GM23338 (cell line): ENCODE measurements at regions not wholly inside any gene's neighbourhood (a gene's known extent, or its start where the extent isn't known, plus 50 kb on each side); places are given as distances from the start of the nearest gene placed in this dataset.

Experiments used
- ATAC-seq: fragments of 200-7000 bp; cut with Tn5 transposase; 3 replicates; pipeline ENCODE4 v1.9.1; 2020
- DNase-seq: peaks from one replicate; pipeline ENCODE4 v3.0.0-alpha.2; 2015; ENCODE audit warnings: low spot score
- H2AFZ ChIP-seq: fragments of 200-600 bp; sonication (generic); 2 replicates; pipeline ENCODE4 v1.8.0; 2016; ENCODE audit warnings: antibody characterized with exemption, mild to moderate bottlenecking, moderate library complexity
- H3F3A ChIP-seq: fragments of 200-600 bp; sonication (generic); replicated peaks from 2 replicates; pipeline ENCODE4 v1.8.0; 2017; ENCODE audit warnings: antibody characterized with exemption, mixed run types, low read depth
- H3K27ac ChIP-seq: fragments of 200-600 bp; sonication (generic); 2 replicates; pipeline ENCODE4 v1.6.1; 2016; ENCODE audit warnings: low read depth
- H3K27me3 ChIP-seq: fragments of 200-600 bp; sonication (generic); 2 replicates; pipeline ENCODE4 v1.8.0; 2016; ENCODE audit warnings: mild to moderate bottlenecking, mixed run types, moderate library complexity; ENCODE audit not compliant: insufficient read depth
- H3K36me3 ChIP-seq: fragments of 200-600 bp; sonication (generic); 2 replicates; pipeline ENCODE4 v1.8.0; 2016; ENCODE audit warnings: mild to moderate bottlenecking; ENCODE audit not compliant: insufficient read depth
- H3K4me1 ChIP-seq: fragments of 200-600 bp; sonication (generic); 2 replicates; pipeline ENCODE4 v1.8.0; 2016; ENCODE audit warnings: mild to moderate bottlenecking, moderate library complexity; ENCODE audit not compliant: insufficient read depth
- H3K4me2 ChIP-seq: fragments of 200-600 bp; sonication (generic); 2 replicates; pipeline ENCODE4 v1.7.1; 2017; ENCODE audit warnings: mixed run types
- H3K4me3 ChIP-seq: fragments of 200-600 bp; sonication (generic); 2 replicates; pipeline ENCODE4 v1.6.1; 2016; ENCODE audit warnings: mixed run types
- H3K79me2 ChIP-seq: fragments of 200-600 bp; sonication (generic); replicated peaks from 2 replicates; pipeline ENCODE4 v1.8.0; 2017; ENCODE audit warnings: mild to moderate bottlenecking; ENCODE audit not compliant: insufficient read depth
- H3K9me2 ChIP-seq: fragments of 200-600 bp; sonication (generic); 2 replicates; pipeline ENCODE4 v1.8.0; 2017; ENCODE audit not compliant: insufficient read depth
- H4K20me1 ChIP-seq: fragments of 200-600 bp; sonication (generic); replicated peaks from 2 replicates; pipeline ENCODE4 v1.8.0; 2017; ENCODE audit warnings: mild to moderate bottlenecking; ENCODE audit not compliant: insufficient read depth
- H3K27ac Mint-ChIP-seq: 2 replicates; pipeline ENCODE4 v1.8.0; 2020; ENCODE audit warnings: inconsistent platforms, mild to moderate bottlenecking, moderate library complexity, mixed read lengths
- H3K27me3 Mint-ChIP-seq: 3 replicates; pipeline ENCODE4 v1.8.0; 2022; ENCODE audit warnings: low read depth, mild to moderate bottlenecking, moderate library complexity, mixed read lengths, inconsistent platforms; ENCODE audit not compliant: insufficient read depth, poor library complexity
- H3K36me3 Mint-ChIP-seq: 3 replicates; pipeline ENCODE4 v1.8.0; 2021; ENCODE audit warnings: low read depth, mild to moderate bottlenecking, inconsistent platforms, moderate library complexity, mixed read lengths
- H3K4me1 Mint-ChIP-seq: 3 replicates; pipeline ENCODE4 v1.8.0; 2020; ENCODE audit warnings: mild to moderate bottlenecking, inconsistent platforms, mixed read lengths
- H3K4me3 Mint-ChIP-seq: 3 replicates; pipeline ENCODE4 v1.8.0; 2021; ENCODE audit warnings: moderate library complexity, mild to moderate bottlenecking, inconsistent platforms, mixed read lengths
- H3K9me3 Mint-ChIP-seq: 3 replicates; pipeline ENCODE4 v1.8.0; 2020; ENCODE audit warnings: moderate library complexity, mild to moderate bottlenecking, inconsistent platforms, mixed read lengths
- CREB1 ChIP-seq: fragments of 250-450 bp; sonication (Bioruptor Pico); IDR thresholded peaks from 2 replicates; pipeline ENCODE4 v1.5.0; 2020; ENCODE audit warnings: low read depth, mild to moderate bottlenecking, moderate library complexity
- CTCF ChIP-seq, 2 experiments: fragments of 200-600 bp in 1 of 2; sonication (generic) in 1 of 2; conservative IDR thresholded peaks; 2 replicates each; pipeline versions ENCODE4 v1.5.1 to v1.6.1; 2016 to 2017; ENCODE audit warnings: antibody characterized with exemption in 2 of 2, low read depth in 2 of 2, mild to moderate bottlenecking in 2 of 2, moderate library complexity in 1 of 2
- ETS1 ChIP-seq: IDR thresholded peaks from 2 replicates; pipeline ENCODE4 v1.6.1; 2016; ENCODE audit warnings: antibody characterized with exemption
- EZH2 ChIP-seq: fragments of 200-600 bp; sonication (generic); IDR thresholded peaks from one replicate; pipeline ENCODE4 v1.8.0; 2017; ENCODE audit warnings: antibody characterized with exemption, mild to moderate bottlenecking, low read depth; ENCODE audit not compliant: unreplicated experiment
- EZH2phosphoT487 ChIP-seq: fragments of 200-600 bp; sonication (generic); IDR thresholded peaks from one replicate; pipeline ENCODE4 v1.8.1; 2018; ENCODE audit warnings: antibody characterized with exemption; ENCODE audit not compliant: unreplicated experiment
- JUNB ChIP-seq: IDR thresholded peaks from one replicate; pipeline ENCODE4 v1.6.1; 2016; ENCODE audit warnings: antibody characterized with exemption; ENCODE audit not compliant: unreplicated experiment
- NANOG ChIP-seq: IDR thresholded peaks from 2 replicates; pipeline ENCODE4 v1.6.1; 2016; ENCODE audit warnings: antibody characterized with exemption, borderline replicate concordance
- POLR2AphosphoS5 ChIP-seq: IDR thresholded peaks from 2 replicates; pipeline ENCODE4 v1.6.1; 2016; ENCODE audit warnings: antibody characterized with exemption, low read depth
- REST ChIP-seq: IDR thresholded peaks from one replicate; pipeline ENCODE4 v1.6.1; 2018; ENCODE audit warnings: antibody characterized with exemption; ENCODE audit not compliant: unreplicated experiment
- STAT1 ChIP-seq: IDR thresholded peaks from one replicate; pipeline ENCODE4 v1.6.1; 2016; ENCODE audit warnings: antibody characterized with exemption; ENCODE audit not compliant: unreplicated experiment
- ZNF114 ChIP-seq: fragments of 250-450 bp; sonication (Bioruptor Pico); IDR thresholded peaks from 2 replicates; pipeline ENCODE4 v1.5.0; 2020; ENCODE audit warnings: mild to moderate bottlenecking, moderate library complexity
- ZNF331 ChIP-seq: fragments of 250-450 bp; sonication (Bioruptor Pico); IDR thresholded peaks from 2 replicates; pipeline ENCODE4 v1.5.0; 2020; ENCODE audit warnings: low read depth, mild to moderate bottlenecking, moderate library complexity

- no peak for TF ChIP-seq REST
- TF ChIP-seq EZH2phosphoT487 = no peak
- TF ChIP-seq STAT1 = no peak
Observed at GRCh38 chr2:234703258-234703657, 206.4 kb upstream of the ARL4C start (continued).

- Mint-ChIP-seq H3K27me3 (peaks cover 4% of the 10 kb centered on the region), H3K4me3 (no peak overlapping the region), H3K9me3 (peaks cover 17% of the 10 kb centered on the region), H3K27ac (no peak overlapping the region), H3K4me1 (peaks cover 6% of the 10 kb centered on the region), H3K36me3 (peaks cover 7% of the 10 kb centered on the region)
- ATAC-seq = no peak
- no peak for DNase-seq
- no peaks in the 10 kb centered on the region for H3K79me2 ChIP-seq
- H4K20me1 ChIP-seq = no peaks in the 10 kb centered on the region
- peaks cover 7% of the 10 kb centered on the region; the same call in 1 of the 2 replicates for H3K36me3 ChIP-seq
- H3K9me2 ChIP-seq = 0 out of 2 replicates have a peak, but pooled peaks cover 4% of the 10 kb centered on the region
- no peaks in the 10 kb centered on the region for H3K27me3 ChIP-seq
- no peak overlapping the region for H2AFZ ChIP-seq
- no peak overlapping the region for H3K4me2 ChIP-seq
- no peak overlapping the region for H3K4me3 ChIP-seq
- TF ChIP-seq POLR2AphosphoS5 (no peak), CREB1 (no peak), NANOG (no peak), ZNF331 (CRISPR knock-in tag) (no peak)
- no peak overlapping the region for H3K27ac ChIP-seq
- H3F3A ChIP-seq = no peaks in the 10 kb centered on the region
- H3K4me1 ChIP-seq = peaks cover 12% of the 10 kb centered on the region; the same call in 1 of the 2 replicates
Observed at GRCh38 chr2:234702731-234703225, 205.9 kb upstream of the ARL4C start.

GRCh38 chr2:234701841-234702240, 205.0 kb upstream of the ARL4C start:
- no peak overlapping the region for H3K4me3 Mint-ChIP-seq
- peaks cover 16% of the 10 kb centered on the region for H3K36me3 Mint-ChIP-seq
- DNase-seq (no peak), ATAC-seq (no peak)
- Histone ChIP-seq H3K36me3 (peaks cover 11% of the 10 kb centered on the region; the same call in 1 of the 2 replicates), H3K4me1 (peaks cover 3% of the 10 kb centered on the region; the same call in 1 of the 2 replicates), H3K4me3 (no peak overlapping the region), H3K9me2 (0 out of 2 replicates have a peak, but pooled peaks cover 4% of the 10 kb centered on the region), H3K27me3 (no peaks in the 10 kb centered on the region), H3K27ac (no peak overlapping the region), H4K20me1 (no peaks in the 10 kb centered on the region), H3K79me2 (no peaks in the 10 kb centered on the region), H2AFZ (no peak overlapping the region), H3K4me2 (no peak overlapping the region), H3F3A (no peaks in the 10 kb centered on the region)
- H3K9me3 Mint-ChIP-seq = peaks cover 27% of the 10 kb centered on the region
- no peaks in the 10 kb centered on the region; the same call in 2 of the 3 replicates for H3K4me1 Mint-ChIP-seq
- TF ChIP-seq STAT1 = no peak
- TF ChIP-seq JUNB = no peak
- TF ChIP-seq CTCF (conservative IDR thresholded peaks at IDR 0.05; ENCODE audit: low read depth in 2 of 2) = no peak
- TF ChIP-seq ZNF114 (CRISPR knock-in tag) = no peak
- no peak for TF ChIP-seq ETS1
- no peak for TF ChIP-seq EZH2
- no peak for TF ChIP-seq EZH2phosphoT487
- TF ChIP-seq NANOG = no peak
- no peak for TF ChIP-seq REST
- TF ChIP-seq POLR2AphosphoS5 = no peak
- H3K27ac Mint-ChIP-seq = no peak overlapping the region
- peaks cover 4% of the 10 kb centered on the region for H3K27me3 Mint-ChIP-seq
